A204.1 (cell line): ENCODE measurements at regions not wholly inside any gene's neighbourhood (a gene's known extent, or its start where the extent isn't known, plus 50 kb on each side); places are given as distances from the start of the nearest gene placed in this dataset.
"Not testable (repeated sequence)": the region's sequence is repeated elsewhere in the genome, so short reads cannot be mapped to it uniquely, and the experiment has no call there.

ENCODE experiments used
- FAIRE-seq: peaks from 2 replicates; lab custom pipeline; 2012; peaks lifted over from hg19 to GRCh38; lab: Jason Lieb, UNC

DNA sequence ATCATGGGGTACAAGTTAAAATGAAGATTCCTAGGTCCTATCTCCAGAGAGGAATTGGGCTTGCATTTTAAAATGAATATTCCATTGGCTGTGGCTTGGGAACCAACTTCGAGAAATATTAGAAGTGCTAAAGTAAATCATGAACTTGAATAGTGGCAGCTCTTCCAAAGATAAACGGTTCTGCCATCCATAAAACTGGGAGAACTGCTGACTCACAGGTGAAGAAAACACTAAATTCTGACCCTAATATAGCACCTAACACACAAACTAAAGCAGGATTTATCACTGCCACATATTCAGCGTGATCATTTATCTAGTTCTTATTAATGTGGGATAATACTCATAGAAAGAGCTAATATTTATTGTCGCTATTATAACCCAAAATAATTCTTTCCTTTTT is 508.1 kb upstream of the ID4 start:
- FAIRE-seq, result no peak

- FAIRE-seq, result no peak
Observed at GRCh38 chr6:19331089-19331488, 506.1 kb upstream of the ID4 start.

DNA sequence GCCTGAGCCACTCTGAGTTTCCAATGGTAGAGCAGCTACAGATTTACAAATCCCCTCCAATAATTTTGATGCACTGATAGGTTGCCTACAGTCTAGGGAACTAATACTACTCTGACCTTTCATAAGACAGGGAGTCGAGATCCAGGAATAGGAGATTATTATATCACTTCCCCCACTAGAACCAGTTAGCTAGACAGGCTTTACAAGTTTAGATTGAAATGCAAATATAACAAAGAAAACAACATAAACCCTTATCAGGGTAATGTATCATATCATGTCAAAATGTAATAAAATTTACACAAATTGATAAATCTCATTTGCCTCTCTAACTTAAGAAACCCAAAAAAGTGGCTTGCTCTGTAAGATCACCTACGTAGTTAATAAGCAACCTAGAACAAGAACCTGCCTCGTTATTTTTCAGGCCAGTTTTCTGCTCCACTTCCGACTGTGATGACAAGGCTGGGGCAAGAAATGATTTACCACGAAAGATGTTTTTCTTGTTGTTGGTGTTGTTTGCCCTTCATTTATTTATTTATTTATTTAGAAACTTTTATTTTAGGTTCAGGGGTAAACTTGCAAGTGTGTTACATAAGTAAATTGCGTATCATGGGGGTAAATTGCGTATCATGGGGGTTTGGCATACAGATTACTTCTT is 504.2 kb upstream of the ID4 start:
- no peak for FAIRE-seq

GRCh38 chr6:19333936-19334335 is 503.2 kb upstream of the ID4 start:
- no peak for FAIRE-seq

DNA sequence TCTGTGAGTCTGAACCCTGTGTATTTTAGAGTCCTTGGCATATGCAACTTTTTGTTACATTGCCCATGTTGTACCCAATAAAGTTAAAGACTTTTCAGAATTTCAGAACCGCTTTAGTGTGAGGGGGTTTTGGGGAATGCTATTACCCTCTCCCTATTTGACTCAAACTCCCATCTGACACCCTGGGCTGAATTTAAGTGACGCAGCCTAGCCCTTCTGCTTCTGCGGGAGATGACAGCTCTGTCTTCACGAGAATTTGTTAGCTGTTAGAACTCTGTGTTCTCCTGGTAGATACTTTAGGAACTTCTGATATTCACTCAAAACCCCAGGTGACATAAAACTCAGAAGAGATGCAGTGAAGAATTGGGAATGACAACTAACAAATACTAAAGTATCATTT is 500.6 kb upstream of the ID4 start:
- FAIRE-seq, result no peak

DNA sequence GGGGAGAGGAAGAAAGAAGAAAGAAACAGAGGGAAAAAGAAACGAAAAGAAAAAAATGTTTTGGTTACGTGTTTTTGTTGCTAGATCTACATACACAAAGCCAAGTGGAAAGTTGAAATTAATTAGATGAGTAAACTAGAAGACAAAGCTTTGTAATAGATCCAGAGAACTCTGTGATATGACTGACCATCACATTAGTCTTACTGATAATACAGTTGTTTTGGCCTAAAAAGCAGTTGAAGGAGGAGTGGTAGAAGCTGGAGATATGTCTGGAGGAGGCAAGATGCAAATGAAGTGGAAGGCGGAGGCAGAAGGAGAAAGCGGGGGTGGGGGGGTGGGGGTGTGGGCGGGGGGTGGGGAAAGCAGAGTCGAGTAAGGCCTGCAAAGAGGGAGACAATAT is 500.1 kb upstream of the ID4 start:
- FAIRE-seq, result no peak

- no peak for FAIRE-seq
Observed at GRCh38 chr6:19342616-19343015, 494.6 kb upstream of the ID4 start.

GRCh38 chr6:19349429-19349828 is 487.7 kb upstream of the ID4 start:
- no peak for FAIRE-seq

DNA sequence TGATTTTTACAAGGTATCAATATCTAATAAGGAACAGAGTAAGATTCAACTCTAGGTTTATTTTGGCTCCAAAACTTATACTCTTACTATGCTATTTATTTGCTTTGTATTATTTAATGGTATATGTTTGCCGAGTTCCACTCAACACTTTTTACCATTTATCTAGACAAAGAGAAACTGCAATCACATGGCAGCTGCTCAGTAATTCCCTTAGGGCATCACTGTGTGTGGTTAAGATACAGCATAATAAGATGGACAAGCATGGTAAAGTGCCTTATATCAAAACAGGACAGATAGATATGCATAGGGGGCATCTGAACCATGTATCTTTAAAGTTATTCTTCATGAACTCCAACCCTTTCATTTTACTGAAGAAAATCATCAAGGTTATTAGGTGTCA is 483.0 kb upstream of the ID4 start:
- no peak for FAIRE-seq

- no peak for FAIRE-seq
Observed at GRCh38 chr6:19356692-19357091, 480.5 kb upstream of the ID4 start.

DNA sequence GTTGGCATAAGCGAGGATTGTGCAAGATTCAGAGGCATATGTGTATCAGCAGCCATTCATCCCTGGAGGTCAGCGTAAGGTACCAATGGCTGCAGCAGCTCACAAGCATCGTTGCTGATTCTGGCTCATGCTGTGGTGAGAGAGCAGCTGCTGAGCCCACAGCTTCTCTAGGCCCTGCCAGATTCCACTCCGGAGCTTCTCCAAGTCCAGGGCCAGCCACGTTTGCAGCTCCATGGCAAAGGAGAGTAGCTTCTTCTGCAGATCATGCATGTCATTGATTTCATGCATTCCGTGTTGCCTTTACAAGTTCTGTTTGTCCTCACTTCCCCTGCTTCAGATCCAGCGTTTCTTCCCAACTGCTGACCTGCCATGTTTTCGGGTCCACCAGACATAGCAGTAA is 474.8 kb upstream of the ID4 start:
- FAIRE-seq, result no peak

- no peak for FAIRE-seq
Observed at GRCh38 chr6:19368511-19368910, 468.7 kb upstream of the ID4 start.

- no peak for FAIRE-seq
Observed at GRCh38 chr6:19369785-19370184, 467.4 kb upstream of the ID4 start.

DNA sequence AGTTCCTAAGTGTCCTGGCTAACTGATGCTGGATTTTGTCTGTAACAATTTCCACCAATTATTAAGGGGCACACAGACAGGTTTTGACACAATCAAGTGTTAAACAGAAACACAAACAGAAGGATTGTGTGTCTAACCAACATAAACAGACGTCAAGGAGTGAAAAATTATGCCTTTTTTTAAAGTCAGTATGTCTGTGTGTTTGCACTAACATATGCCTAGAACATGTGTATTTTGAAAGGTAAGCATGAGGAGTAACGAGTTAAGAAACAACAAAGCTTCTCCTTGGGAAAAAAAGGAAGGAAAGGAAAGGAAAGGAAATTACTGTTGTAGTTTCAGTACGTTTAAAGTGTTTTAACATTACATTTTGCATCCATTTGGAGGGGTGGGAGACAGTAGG is 466.3 kb upstream of the ID4 start:
- no peak for FAIRE-seq

DNA sequence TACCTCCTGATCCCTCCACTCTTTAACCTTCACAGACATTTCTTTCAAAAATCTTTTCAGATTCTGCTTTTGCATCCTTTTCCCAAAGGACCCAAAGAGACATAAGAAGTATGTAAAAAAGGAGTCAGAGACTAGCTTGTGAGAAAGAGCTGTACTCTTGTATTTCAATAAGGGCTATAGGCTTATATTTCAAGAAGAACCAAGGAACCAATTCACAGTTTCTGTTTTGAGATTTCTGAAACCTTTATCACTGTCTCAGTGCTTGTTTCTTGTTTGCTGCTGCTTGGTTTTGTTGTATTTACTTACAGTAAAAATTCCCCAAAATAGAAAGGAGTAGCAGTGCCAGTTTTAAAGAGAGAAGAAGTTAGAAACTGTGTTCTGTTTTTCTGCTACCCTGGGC is 461.6 kb upstream of the ID4 start:
- FAIRE-seq, result no peak

GRCh38 chr6:19377722-19378121 is 459.4 kb upstream of the ID4 start:
- FAIRE-seq, result no peak

- FAIRE-seq, result no peak
Observed at GRCh38 chr6:19380293-19380692, 456.9 kb upstream of the ID4 start.

GRCh38 chr6:19382676-19383075 is 454.5 kb upstream of the ID4 start:
- no peak for FAIRE-seq

- no peak for FAIRE-seq
Observed at GRCh38 chr6:19391926-19392325, 445.2 kb upstream of the ID4 start.

DNA sequence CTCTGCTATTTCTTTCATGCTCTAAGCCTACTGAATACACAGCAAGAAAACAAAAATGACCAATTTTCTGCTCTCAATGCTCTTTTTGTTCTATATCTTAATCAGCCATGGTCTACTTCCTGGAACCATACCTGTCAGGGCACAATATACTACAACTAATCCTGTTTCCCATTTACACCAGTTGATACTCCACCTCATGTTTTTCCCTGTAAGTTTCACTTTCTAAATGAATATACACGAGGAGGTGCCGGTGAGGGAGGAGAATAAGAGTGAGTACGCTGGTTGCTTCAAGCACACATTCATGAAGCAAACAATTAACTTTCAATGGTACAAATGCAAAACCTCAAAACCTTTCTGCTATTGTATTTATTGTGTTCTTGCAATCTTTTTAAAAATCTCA is 443.1 kb upstream of the ID4 start:
- FAIRE-seq, result no peak

DNA sequence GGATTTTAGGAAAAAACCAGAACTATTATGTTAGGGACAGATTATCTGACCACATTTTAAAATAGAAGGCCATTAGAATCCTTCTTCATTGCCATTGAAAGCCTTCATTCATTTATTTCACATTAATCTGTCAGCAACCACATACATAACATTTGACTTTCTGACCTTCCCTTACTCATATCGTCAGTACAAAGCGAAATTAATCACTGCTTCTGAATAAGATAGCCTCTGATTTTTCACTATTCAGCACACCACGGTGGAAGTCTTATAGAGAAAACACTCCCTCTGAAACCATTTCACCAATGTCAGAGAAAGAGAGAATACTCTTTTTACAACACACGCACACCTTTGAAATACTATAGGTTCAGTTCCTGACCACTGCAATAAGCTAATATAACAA is 442.5 kb upstream of the ID4 start:
- no peak for FAIRE-seq

DNA sequence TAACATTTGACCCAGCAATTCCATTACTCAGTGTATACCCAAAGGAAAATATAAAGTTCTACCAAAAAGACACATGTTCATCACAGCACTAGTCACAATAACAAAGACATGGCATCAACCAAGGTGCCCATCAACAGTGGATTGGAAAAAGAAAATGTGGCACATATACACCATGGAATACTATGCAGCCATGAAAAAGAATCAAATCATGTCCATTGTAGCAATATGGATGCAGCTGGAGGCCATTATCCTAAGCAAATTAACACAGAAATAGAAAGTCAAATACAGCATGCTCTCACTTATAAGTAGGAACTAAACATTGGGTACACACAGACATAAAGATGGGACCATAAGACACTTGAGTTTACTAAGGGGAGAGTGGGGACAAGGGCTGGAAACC is 441.9 kb upstream of the ID4 start:
- FAIRE-seq, result no peak

- no peak for FAIRE-seq
Observed at GRCh38 chr6:19399406-19399805, 437.8 kb upstream of the ID4 start.

- FAIRE-seq, result not testable (repeated sequence)
Observed at GRCh38 chr6:19404884-19405283, 432.3 kb upstream of the ID4 start.

DNA sequence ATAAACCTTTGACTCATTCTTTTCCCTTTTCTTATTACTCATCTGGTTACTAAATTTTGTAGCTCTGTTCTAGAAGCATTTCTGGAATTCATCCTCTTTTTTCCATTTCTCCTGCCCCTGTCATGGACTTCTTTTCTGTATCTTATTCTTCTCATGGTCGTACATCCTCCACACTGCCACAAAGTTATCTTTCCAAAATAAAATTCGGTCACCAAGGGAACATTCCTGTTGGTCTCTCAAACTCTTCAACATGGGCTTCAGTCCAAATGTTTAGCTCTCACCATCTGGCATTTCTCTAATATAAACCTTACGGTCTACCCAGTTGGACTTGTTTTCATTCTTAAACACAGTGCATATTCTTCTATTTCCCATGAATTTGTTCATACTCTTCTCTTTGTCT is 428.8 kb upstream of the ID4 start:
- FAIRE-seq, result no peak
